Fibroblast of the aortic adventitia (primary cell): ENCODE measurements at regions not wholly inside any gene's neighbourhood (a gene's known extent, or its start where the extent isn't known, plus 50 kb on each side); places are given as distances from the start of the nearest gene placed in this dataset.

Experiments
- DNase-seq: peaks from one replicate; pipeline ENCODE4 v3.0.0-alpha.2; 2010; ENCODE audit warnings: low read depth
- H3K4me3 ChIP-seq: 2 replicates; pipeline ENCODE4 v1.5.1; 2011; ENCODE audit warnings: low read depth, mild to moderate bottlenecking, control low read depth, low read length, moderate library complexity
- CTCF ChIP-seq: IDR thresholded peaks from 2 replicates; pipeline ENCODE4 v1.5.1; 2011; ENCODE audit warnings: mild to moderate bottlenecking, low read length, control low read depth, inconsistent platforms; ENCODE audit not compliant: insufficient read depth

GRCh38 chr13:80217614-80218456 is 123.1 kb downstream of the SPRY2 start:
- peak; percentile 84 for DNase-seq
- no peak for TF ChIP-seq CTCF
- no peak overlapping the region for H3K4me3 ChIP-seq

- TF ChIP-seq CTCF = no peak
- no peak overlapping the region for H3K4me3 ChIP-seq
- peak; percentile 54 for DNase-seq
Measured at GRCh38 chr13:80215368-80215767, 125.6 kb downstream of the SPRY2 start.

GRCh38 chr13:80214521-80214991 is 126.4 kb downstream of the SPRY2 start:
- DNase-seq = no peak
- no peak overlapping the region for H3K4me3 ChIP-seq
- TF ChIP-seq CTCF = no peak

GRCh38 chr13:80214050-80214449 is 126.9 kb downstream of the SPRY2 start:
- no peak for DNase-seq
- no peak overlapping the region for H3K4me3 ChIP-seq
- no peak for TF ChIP-seq CTCF

GRCh38 chr13:80213201-80213600 is 127.7 kb downstream of the SPRY2 start:
- no peak overlapping the region for H3K4me3 ChIP-seq
- TF ChIP-seq CTCF = no peak
- no peak for DNase-seq

- no peak for TF ChIP-seq CTCF
- no peak overlapping the region for H3K4me3 ChIP-seq
- DNase-seq = no peak
Measured at GRCh38 chr13:80211566-80211965, 129.4 kb downstream of the SPRY2 start.
